ENCODE measurements at regions not wholly inside any gene's neighbourhood (a gene's known extent, or its start where the extent isn't known, plus 50 kb on each side); places are given as distances from the start of the nearest gene placed in this dataset.

DNA sequence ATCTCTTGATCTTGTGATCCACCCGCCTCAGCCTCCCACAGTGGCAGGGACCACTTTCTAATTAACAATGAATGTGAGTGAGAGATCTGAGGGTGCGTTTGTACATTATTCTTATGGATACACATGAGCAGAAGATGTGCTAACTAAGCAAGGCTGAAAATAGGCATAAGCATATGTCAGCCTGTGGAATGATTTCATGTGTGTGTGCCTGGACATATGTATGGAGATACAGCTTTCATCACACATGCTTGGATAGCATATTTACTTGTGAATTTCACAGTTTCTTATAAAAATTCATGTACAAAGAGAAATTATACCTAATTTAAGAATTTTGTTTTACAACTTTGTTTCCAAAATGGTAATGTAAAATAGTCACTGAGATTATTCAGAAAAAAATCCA, 565.6 kb downstream of the MTRR start:
- TF ChIP-seq, protein P1, sequence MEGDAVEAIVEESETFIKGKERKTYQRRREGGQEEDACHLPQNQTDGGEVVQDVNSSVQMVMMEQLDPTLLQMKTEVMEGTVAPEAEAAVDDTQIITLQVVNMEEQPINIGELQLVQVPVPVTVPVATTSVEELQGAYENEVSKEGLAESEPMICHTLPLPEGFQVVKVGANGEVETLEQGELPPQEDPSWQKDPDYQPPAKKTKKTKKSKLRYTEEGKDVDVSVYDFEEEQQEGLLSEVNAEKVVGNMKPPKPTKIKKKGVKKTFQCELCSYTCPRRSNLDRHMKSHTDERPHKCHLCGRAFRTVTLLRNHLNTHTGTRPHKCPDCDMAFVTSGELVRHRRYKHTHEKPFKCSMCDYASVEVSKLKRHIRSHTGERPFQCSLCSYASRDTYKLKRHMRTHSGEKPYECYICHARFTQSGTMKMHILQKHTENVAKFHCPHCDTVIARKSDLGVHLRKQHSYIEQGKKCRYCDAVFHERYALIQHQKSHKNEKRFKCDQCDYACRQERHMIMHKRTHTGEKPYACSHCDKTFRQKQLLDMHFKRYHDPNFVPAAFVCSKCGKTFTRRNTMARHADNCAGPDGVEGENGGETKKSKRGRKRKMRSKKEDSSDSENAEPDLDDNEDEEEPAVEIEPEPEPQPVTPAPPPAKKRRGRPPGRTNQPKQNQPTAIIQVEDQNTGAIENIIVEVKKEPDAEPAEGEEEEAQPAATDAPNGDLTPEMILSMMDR (IDR thresholded peaks at IDR 0.05): no peak
- no peak for TF ChIP-seq POLR2A (IDR thresholded peaks at IDR 0.05)
